ENCODE measurements at regions not wholly inside any gene's neighbourhood (a gene's known extent, or its start where the extent isn't known, plus 50 kb on each side); places are given as distances from the start of the nearest gene placed in this dataset.

GRCh38 chr11:39120890-39121289 is 2338.6 kb downstream of the LRRC4C start:
- Histone ChIP-seq H3K4ac (ENCODE audit: low read depth, low read length) (no peak overlapping the region), H3K79me1 (ENCODE audit: insufficient read depth, low read depth, low read length, poor library complexity, severe bottlenecking) (no peaks in the 10 kb centered on the region), H3T11ph (ENCODE audit: low read length) (no peak overlapping the region), H3K14ac (ENCODE audit: insufficient read depth, low read length) (no peak overlapping the region), H2BK15ac (ENCODE audit: low read depth, low read length) (no peak overlapping the region), H3K79me2 (ENCODE audit: insufficient read depth, low read length) (no peaks in the 10 kb centered on the region), H3K56ac (ENCODE audit: insufficient read length, low read depth, low read length) (no peak overlapping the region), H3K4me2 (ENCODE audit: insufficient read depth, insufficient read length, low read length) (no peak overlapping the region), H3K23me2 (ENCODE audit: insufficient read length, low read depth, low read length, poor library complexity, severe bottlenecking) (no peaks in the 10 kb centered on the region), H3K27ac (ENCODE audit: insufficient read length, low read depth, low read length) (no peak overlapping the region), H2BK12ac (ENCODE audit: insufficient read length, low read depth, low read length) (no peak overlapping the region), H4K8ac (replicated peaks; ENCODE audit: insufficient read length, low read depth, low read length) (no peak overlapping the region), H3K23ac (ENCODE audit: insufficient read length, low read depth, low read length) (no peak overlapping the region), H3K27me3 (ENCODE audit: insufficient read depth, low read length) (no peaks in the 10 kb centered on the region), H2AK5ac (ENCODE audit: insufficient read length, low read length) (no peak overlapping the region), H3K9ac (ENCODE audit: extremely low read depth, insufficient read length, low read length) (no peak overlapping the region), H3K9me3 (ENCODE audit: control insufficient read depth, low read depth, low read length) (peaks cover 5% of the 10 kb centered on the region), H4K91ac (ENCODE audit: insufficient read length, low read depth, low read length) (no peak overlapping the region), H2BK5ac (ENCODE audit: insufficient read length, low read length) (no peak overlapping the region), H4K20me1 (ENCODE audit: control insufficient read depth, insufficient read depth, insufficient read length) (no peaks in the 10 kb centered on the region), H2AFZ (ENCODE audit: low read length) (no peak overlapping the region), H4K5ac (ENCODE audit: insufficient read length, low read depth, low read length) (no peak overlapping the region), H3K18ac (ENCODE audit: insufficient read length, low read depth, low read length) (no peak overlapping the region), H3K4me1 (ENCODE audit: insufficient read depth, low read length) (no peaks in the 10 kb centered on the region), H2BK20ac (ENCODE audit: low read depth, low read length, poor library complexity, severe bottlenecking) (no peak overlapping the region), H2BK120ac (ENCODE audit: low read depth, low read length, poor library complexity, severe bottlenecking) (no peak overlapping the region)
- TF ChIP-seq CTCF (conservative IDR thresholded peaks at IDR 0.05) = no peak
- no peaks in the 10 kb centered on the region for H3K27me3 Mint-ChIP-seq (ENCODE audit: low read depth)
- no peak for DNase-seq
- no peak overlapping the region for H3K4me3 Mint-ChIP-seq
- H3K27ac Mint-ChIP-seq = no peak overlapping the region; a peak in 1 of 7 replicates
- no CpG with 5 or more reads among the region's 5 CpGs for WGBS (ENCODE audit: extremely low coverage, insufficient read length, low lambda C conversion rate)
- H3K9me3 Mint-ChIP-seq = peaks cover 10 to 11% of the 10 kb centered on the region in 2 experiments; a peak in 4 of 5 replicates
- peaks cover 0 to 3% of the 10 kb centered on the region in 2 experiments; a peak in 2 of 4 replicates for H3K4me1 Mint-ChIP-seq
- peaks cover 0 to 14% (median 0%) of the 10 kb centered on the region in 3 experiments; a peak in 3 of 7 replicates for H3K36me3 Mint-ChIP-seq (ENCODE audit: insufficient read depth in 1 of 3, low read depth in 3 of 3)
